Stimulated activated CD4-positive, alpha-beta T cell treated with anti-CD3 and anti-CD28 coated beads, Interleukin-1b, Interleukin-23, amount 100 ng/mL, for 4 hours (primary cell): ENCODE measurements at regions not wholly inside any gene's neighbourhood (a gene's known extent, or its start where the extent isn't known, plus 50 kb on each side); places are given as distances from the start of the nearest gene placed in this dataset.

Experiments
- DNase-seq, 2 donors: peaks; one replicate each; pipeline ENCODE4 v3.0.0-alpha.2; 2020; ENCODE audit warnings: low read depth in 2 of 2

DNA sequence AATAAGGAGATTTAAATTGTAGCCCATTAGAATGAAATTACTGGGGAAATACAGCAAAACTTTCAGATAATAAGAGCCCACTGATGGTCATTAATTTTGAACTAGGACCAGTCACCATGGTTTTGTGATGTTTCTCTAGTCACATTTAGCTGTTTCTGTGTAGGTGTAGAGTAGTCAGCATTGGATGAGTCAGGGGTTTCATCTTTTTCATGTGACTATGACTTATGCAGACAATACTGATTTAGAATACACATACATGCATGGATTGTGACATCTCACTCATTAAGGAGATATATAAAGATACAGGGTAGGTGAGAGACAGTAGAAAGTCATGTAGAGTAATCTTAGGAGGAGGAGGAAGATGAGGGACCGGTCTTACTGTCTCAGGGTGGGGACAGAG is 1192.7 kb downstream of the KCNT2 start:
- no peak for DNase-seq

DNA sequence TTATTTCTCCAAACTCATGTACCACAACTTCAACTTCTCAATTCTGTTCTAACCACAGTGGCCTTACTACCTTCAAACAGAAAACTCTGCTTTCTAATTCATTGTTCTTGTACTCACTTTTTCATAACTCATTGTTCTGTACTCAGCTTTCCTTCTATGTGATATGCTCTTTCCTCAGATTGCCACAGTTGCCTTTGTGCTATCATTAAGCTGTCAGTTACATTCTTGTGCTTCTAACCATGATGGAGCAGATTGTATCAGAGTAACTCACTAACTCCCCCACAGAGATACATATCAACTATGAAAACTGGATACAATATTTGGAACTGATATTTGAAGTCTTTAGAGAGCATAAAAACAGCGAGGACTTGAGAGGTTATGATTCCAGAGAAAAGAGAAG is 1213.7 kb downstream of the KCNT2 start:
- DNase-seq: no peak

DNA sequence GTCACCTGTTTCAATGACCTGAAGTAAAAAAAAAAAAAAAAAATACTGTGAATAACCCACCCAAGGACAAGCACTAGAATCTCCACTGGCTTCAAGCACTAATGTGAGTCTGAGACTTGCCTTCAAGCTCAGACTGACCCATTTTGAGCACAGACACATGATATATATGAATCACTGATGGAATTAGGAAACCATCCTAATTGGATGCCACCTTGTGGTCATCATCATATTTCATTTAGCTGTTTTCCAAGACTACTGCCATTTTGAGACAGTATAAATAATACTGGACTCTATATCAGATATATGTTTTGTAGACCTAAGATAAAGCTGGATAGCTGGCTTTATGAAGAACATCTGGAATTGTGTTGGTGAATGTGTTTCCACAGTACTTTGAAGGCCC is 1232.0 kb downstream of the KCNT2 start:
- DNase-seq: no peak

DNA sequence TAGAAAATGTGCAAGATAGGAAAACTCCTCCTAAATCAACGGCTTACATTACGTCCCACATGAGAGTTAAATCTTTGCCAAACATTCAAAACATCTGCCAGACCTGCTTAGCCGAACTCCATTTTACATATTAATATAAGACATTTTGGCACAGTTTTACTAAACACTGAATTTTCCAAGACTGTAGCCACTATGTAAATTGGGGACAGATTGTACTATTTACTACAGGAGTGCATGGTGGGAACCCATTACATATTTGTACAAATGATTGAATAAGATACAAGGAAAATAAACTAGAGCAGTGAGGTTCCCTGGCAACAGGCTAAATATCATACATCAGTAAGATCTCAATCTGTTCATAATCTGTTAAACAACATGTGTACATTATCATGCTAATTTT is 1234.4 kb downstream of the KCNT2 start:
- DNase-seq: no peak

DNA sequence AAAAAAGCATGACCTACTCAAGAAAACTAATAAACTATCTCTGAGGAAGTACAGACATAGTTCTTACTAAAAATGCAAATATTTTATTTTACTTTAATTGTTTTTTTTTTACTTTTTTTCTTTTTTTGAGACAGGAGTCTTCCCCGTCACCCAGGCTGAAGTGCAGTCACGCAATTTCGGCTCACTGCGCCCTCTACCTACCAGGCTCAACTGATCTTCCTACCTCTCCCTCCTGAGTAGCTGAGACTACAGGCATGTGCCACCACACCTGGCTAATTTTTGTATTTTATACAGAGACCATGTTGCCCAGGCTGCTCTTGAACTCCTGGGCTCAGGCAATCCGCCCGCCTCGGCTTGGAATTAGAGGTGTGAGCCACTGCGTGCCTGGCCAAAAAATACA is 1263.1 kb downstream of the KCNT2 start:
- no peak for DNase-seq

DNA sequence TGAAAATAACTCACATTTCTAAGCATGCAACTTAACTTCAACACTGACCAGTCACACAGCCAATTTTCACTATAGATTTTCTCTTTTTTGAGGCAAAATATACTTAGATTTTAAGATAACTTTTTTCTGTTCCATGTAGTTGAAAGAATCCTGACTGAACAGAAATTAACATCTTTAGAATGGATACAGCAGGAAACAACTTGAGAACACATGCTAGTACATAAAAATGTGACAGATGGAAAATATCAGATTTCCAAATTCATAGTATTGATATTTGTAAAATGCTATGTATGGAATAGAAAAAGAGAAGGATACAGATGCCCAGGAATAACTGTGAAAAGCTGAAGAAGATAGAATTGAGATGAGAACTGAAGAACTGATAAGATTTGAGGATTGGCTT is 1270.6 kb downstream of the KCNT2 start:
- no peak for DNase-seq

DNA sequence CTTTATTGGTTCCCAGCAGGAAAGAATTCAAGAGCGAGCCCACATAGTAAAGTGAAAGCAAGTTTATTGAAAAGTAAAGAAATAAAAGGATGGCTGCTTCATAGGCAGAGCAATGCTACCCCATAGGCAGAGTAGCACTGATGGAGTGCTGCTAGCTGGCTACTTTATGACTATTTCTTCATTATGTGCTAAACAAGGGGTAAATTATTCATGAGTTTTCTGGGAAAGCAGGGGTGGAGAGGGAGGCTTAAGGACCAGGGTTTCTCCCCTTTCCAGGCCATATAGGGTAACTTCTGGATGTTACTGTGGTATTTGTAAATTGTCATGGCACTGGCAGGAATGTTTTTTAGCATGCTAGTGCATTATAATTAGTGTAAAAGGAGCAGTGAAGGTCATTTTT is 1271.4 kb downstream of the KCNT2 start:
- DNase-seq: no peak

DNA sequence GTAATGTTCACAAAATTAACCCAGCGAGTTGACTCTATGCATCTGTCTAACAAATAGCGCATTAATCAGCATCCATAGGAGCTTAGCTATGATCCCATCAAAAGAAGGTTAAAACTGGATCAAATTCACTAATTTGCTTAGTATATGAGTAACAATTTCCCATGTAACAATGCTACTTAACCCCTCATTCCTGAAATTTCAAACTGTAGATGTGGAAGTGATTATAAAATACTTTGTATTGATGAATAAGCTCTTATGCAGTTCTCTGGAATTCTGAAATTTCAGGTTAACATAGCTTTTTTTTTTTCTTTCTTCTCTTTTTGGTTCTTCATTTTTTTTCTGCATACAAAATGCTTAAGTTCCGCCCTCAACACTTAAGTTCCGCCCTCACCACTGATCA is 1272.7 kb downstream of the KCNT2 start:
- DNase-seq: no peak

DNA sequence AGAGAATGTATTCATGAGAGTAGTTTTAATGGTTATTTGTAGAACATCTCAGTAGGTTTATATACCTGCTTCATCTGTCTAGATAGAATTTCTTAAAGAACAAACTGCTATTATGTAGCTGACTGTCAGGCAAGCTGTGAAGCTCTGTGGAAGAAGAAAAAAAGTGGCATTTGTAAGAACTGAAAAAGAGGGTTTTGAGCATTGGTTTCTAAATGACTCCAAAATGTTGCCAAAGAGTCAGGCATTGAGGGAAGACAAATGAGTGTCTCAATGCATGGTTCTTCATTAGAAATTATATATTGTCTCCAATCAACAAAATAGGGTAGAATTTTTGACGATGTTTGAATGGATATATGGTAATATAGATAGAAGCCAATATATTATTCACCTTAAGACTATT is 1276.1 kb downstream of the KCNT2 start:
- no peak for DNase-seq

DNA sequence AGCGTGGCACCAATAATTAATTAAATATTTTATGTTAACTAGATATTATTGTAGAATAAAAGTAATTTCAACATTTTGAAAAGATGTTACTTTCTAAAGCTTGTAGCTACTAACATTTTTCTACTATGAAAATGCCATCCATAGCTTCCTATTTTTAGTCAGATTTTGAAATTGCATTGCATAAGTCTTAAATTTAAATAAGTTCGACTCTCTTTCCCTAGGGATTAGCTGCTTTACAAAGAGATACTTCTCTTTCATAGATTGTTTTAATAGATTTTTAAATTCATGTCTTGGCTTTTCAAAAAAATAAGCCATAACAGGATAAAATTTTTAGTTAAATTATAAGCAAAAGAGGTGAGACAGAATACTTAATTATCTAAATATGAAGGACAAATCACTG is 1279.6 kb downstream of the KCNT2 start:
- no peak for DNase-seq

DNA sequence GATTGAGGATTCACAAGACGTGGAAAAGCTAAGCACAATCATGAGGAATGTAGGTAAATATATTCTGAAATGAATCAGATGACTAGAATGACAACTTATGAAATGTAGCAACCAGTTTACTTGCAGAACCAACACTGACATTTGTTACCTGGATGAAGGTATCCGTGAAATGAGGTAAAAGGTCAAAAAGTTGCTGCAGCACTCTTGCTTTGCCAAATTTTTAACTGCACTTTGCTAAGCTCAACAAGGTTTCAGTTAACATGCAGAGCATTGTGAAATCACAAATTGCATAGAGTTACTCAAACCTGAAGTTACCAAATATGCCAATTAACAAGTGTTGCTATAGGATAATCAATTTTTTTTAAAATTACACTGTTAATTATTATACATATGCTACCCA is 1280.1 kb downstream of the KCNT2 start:
- no peak for DNase-seq

DNA sequence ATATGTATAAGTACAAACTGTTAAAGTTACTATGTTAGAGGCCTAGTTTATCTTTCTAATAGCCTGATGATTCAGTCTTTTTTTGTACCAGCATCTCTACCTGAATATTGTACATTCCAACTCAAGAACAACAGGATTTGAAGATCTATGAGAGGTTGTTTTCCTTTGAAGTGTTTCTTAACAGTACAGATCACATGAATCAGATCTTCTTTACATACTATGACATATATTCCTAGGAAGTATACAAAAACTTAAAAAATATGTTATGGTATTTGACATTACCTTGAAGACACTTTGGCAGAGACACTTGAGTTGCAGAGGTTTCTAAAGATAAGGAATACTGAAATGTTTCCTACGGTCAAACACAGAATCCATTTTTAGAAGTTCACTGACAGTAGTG is 1280.9 kb downstream of the KCNT2 start:
- no peak for DNase-seq

DNA sequence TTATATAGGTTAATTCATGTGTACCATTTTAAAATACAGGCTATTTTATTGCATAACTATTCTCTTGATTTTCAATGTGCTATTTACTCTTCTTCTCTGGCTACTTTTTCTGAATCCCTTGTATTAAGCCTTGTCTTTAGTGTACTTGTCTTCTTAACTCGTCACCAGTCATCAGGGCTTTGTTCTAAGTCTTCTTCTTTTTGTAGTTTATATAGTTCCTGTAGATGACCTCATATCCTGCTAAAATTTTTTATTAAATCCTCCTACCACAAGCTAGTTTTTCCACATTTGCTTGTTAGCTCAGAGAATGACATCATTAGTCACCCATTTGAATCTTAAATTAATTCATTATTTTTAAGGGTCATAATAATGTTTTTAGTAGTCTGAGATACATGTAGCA is 1281.9 kb downstream of the KCNT2 start:
- no peak for DNase-seq

DNA sequence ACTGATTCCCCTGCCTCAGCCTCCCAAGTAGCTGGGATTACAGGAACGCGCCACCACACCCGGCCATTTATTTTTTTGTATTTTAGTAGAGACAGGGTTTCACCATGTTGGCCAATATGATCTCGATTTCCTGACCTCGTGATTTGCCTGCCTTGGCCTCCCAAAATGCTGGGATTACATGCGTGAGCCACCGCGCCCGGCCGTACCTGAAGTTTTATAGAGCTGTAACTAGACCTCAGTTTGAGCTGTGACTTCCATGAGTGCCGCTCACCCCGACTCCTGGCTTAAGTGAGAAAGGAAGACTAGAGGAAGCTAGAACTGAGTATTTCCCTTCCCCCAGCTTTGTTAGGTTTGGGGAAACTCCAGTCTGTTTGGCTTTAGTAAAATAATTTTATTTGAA is 1283.1 kb downstream of the KCNT2 start:
- no peak for DNase-seq

DNA sequence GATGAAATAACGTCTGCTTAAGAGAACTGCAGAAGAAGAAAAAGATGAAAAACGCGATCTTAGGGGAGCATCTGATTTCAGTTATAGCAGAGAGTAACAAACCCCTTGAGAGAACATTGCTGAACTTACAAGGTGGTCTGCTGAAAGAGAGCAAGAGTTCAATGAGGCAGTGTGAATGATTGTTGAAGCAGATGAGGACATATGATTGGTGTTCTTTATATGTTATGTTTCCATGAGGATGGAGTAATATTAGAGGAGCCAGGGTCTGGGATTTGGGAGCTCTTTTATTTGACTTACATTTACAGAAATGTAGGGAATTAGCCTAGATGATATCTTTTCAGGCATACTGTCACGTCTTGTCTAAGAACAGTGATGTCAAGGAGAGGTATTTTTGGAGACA is 1302.0 kb downstream of the KCNT2 start:
- no peak for DNase-seq

DNA sequence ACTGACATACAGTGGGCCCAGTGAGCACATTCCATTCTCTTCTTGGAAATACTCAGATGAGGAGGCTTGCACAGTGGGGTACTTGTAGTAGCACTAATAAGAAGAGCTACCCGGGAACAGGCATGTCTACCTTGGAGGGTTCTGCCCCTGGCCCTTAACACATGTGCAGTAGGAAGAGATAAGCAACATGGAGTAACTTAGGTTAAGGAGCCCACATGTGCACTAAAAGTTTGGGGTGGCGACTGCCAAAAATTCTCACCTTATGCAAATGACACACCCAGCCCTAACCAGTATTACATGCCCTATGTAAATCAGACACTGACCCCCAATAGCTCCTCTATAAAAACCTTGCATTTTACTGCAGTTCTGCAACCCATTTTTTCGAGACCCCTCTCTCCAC is 1313.3 kb downstream of the KCNT2 start:
- DNase-seq: no peak

DNA sequence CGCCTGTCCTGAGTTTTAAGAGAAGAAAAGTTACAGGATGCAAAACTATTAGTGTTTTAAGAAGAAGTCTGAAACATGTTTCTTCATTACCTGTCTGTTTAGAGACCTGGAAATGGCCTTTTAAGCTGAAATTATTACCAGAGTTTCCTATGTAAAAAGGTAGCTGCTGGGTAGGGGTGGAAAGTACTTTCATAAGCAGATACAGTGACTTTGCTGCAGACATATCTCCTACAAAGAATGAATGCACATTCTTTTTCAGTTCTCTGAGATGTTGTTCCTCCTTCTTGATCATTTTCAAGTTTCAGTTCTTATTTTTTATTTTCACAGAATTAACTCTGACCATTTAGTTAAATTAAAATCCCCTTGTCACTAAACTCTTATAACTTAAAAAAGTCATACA is 1329.6 kb downstream of the KCNT2 start:
- DNase-seq: no peak

DNA sequence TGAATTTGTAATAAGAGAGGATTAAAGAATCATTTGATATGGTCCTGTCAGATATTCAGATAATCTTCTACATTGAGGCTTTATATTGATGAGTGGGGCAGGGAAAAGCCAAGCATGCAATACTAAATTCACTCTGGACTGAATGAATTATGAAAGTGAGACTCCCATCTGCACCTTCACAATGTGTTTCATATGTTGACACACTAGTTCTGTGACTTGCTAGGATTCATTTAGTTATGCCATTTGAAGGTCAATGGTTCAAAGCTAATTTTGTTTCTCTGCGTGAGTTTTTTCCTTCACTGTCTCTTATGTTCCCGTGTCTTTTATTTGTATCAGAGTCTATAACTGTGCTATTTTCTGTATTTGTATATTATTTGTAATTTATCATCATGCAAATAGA is 1332.5 kb downstream of the KCNT2 start:
- DNase-seq: no peak

DNA sequence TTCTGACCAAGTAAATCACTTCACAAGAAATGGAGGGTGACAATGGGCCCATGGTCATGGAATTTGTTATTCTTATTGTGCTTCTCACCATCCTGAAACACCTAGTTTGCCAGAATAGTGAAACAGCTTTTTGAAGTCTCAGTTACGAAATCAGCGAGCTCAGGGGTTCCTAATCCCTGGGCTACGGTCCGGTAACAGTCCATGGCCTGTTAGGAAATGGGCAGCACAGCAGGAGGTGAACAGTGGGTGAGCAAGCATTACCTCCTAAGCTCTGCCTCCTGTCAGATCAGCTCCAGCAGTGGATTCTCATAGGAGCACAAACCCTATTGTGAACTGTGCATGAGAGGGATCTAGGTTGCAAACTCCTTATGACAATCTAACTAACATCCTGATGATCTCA is 1356.3 kb downstream of the KCNT2 start:
- no peak for DNase-seq

DNA sequence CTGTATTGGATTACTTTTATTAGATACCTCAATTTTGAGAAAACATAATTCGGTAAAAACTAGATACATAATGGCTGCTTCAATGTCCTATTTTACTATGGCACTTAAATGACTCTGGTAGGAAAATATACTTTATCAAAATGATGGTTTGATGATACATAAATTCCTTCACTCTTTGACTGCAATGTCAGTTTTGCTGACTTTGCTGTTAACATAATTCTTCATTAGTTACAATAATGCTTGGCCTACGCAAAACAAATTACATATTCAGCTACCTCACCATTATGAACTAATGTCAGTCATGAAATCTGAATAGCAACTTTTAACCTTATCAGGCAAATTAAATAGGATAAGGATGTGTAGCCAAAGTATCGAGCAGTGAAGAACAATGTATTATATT is 1364.7 kb downstream of the KCNT2 start:
- DNase-seq: no peak

DNA sequence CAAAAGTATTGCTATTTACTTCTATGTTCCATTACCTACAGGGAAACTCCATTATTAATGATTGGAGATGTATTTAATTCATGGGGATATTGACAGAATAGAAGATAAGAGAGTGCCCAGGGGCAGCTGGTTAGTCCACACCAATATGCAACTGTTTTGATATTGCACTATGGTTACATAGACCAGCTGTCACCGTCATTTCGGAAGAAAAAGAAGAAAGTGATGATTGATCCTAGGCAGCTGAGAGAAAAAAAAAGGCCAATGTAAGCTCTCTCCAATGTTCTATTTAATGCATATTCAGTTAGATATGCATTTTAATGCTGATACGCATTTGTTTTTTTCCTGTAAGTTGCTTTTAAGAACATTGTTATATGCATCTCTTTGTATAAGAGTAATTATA is 1367.2 kb downstream of the KCNT2 start:
- DNase-seq: no peak

DNA sequence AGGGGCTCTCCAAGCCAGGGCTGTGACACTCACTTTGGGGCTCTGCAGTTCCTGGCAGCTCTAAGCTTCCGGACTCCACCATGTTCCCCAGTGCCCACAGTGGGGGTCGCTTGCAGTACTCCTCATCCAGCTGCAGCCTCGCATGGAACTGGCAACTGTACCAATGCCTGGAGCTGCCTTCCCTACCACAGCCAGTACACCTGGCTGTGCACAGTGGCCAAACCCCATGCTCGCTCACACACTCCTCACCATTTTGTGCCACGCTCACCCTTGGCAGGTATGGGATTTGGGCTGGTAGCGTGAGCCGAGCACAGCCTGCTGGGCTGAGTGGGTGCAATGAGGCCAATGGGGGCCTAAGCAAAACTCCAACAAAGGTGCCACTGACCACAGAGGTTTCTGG is 1369.9 kb downstream of the KCNT2 start:
- DNase-seq: no peak

DNA sequence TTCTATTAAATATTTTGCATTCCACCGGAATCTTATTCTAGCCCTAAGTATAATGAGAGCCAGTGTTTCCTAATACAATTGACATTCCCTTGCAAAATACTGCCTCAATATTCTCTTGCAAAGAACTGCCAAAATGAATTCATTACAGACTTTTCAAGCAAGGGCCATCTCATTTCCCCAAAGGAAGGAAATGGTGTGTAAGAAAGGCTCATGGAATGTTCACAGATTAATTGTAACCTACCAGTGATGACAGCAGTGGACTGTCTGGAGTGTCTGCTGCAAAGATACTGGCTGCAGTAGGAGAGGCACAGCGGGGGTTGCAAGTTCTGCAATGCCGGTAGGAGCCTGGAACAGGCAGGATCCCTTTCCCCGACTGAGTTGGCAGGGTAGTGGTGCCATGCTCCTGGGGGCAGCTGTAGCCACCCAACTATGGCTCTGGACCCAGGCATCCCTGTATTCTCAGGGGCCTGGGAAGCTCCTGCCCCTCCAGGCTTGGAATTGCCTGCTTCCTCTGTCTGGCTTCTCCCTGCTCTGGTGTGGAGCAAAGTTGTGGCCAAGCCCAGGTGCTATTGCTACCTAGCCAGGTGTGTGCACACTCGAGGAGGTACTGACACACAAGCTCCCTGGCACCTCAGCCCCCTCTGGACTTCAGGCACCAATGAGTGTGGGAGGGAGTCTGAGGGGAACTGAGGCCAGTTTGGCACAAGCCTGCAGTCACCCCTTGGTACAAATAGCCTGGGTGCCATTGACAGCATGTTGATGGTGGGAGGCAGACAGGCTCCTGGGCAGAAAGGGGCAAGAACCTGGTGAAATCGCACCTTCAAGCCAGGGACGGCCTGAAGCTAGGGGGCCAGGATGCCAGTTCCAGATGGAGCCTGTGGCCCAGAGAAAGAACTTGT is 1371.0 kb downstream of the KCNT2 start:
- no peak for DNase-seq
